NCI-H82 treated with DMSO at 0.1 percent for 48 hours (cell line): ENCODE measurements at regions not wholly inside any gene's neighbourhood (a gene's known extent, or its start where the extent isn't known, plus 50 kb on each side); places are given as distances from the start of the nearest gene placed in this dataset.

ENCODE experiments used
- DNase-seq: peaks from one replicate; lab custom pipeline; 2025; ENCODE audit not compliant: unreplicated experiment; lab: John Stamatoyannopoulos, UW

DNA sequence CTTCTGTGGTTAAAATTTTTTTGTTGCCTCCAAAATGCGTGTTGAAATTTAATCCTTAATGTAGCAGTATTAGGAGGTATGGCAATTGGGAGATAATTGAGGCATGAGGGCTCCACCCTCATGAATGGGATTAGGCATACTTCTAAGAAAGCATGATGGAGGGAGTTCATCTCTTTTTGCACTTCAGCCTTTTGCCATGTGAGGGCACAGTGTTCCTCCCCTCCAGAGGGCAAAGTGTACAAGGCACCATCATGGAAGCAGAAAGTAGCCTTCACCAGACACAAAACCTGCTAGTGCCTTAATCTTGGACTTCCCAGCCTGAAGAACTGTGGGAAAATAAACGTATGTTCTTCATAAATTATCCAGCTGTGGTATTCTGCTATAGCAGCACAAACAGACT, 429.5 kb downstream of the ZIC1 start:
- DNase-seq = no peak

DNA sequence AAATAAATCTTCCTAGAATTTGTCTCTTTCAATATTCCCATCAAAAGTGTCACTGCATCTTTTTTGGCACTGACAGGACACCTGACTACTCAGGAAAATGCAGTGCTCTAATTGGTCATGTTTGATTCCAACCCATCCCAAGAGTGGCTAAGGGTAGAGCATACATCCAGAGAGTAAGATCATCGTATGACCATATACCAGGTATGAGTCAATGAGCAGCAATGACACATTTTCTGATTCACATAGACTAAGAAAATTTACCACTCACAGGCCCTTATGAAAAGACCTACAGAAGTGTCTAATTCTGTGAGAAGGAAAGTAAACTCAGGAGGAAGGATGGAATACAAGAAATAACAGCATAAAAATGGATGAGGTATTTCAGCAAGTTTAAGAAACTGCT, 434.2 kb downstream of the ZIC1 start:
- no peak for DNase-seq

DNA sequence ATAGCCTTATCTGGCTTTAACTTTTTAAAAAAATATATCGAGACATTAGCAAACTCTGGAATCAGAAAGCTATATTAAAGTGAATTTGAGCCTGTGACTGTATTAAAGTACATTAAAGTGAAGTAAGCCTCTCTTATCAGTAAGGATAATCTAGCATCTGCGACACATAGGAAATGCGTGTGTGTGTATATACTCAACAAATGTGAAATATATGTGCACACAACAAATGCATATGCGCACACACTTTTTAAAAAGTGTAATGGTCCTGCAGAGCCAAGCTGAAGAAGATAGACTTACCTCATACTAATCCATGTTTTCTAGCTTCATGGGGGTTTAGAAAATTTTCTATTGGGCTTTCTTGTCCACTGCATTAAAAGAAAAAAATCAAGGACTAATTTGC, 437.1 kb downstream of the ZIC1 start:
- no peak for DNase-seq

DNA sequence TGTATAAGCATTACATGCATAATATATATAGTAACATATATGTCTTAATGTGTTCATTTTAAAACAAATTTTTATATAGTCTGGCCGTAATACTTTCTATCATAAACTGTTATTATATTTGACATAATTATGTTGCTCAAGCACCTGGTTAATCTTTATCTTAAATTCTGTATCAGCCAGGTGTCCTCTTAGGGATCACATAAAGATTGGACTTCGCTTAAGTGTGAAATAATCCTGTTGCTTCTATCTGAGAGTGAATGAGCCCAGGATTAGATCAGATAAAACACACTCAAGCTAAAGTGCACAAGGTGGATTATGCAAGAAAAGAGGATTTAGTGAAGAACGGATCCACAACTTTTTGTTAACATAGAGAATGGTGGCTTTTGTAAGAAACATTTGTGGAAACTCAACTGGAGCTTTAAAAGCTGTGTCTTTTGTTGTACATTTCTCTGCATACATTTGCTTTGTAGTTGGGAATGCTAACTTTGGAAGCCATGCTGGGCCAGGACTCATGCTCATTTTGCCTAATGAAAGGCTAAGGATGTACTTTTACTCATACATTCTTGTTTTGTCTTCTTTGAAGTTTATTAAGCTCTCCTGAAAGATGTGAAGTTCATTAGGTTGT, 437.8 kb downstream of the ZIC1 start:
- DNase-seq = peak; percentile 58

DNA sequence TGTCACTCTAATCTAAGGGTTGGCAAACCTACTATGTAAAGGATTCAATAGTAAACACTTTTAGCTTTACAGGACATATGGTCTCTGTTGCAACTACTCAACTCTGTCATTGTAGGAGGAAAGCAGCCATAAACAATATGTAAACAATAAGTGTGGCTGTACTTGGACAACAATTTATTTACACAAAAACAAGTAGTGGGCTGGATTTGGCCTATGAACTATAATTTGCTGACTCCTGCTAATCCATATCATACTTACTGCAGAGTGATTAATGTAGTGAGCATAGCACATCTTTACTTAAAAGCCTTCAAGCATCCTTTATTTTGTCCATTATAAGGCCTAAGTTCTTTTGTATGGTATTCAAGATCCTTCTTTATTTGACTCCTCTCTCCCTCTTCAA, 441.9 kb downstream of the ZIC1 start:
- no peak for DNase-seq

DNA sequence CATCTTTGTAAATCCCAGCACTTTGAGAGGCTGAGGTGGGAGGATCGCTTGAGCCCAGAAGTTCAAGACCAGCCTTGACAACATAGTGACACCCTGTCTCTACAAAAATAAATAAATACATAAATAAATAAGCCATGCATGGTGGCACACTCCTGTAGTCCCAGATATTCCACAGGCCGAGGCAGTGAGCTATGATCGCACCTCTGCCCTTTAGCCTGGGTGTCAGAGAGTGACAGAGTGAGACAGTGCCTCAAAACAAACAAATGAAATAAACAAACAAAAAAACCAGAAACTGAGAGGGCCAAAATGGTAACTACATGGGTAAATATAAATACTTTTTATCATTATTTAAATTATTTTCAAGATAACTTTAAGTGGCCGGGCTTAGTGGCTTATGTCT, 445.4 kb downstream of the ZIC1 start:
- no peak for DNase-seq

DNA sequence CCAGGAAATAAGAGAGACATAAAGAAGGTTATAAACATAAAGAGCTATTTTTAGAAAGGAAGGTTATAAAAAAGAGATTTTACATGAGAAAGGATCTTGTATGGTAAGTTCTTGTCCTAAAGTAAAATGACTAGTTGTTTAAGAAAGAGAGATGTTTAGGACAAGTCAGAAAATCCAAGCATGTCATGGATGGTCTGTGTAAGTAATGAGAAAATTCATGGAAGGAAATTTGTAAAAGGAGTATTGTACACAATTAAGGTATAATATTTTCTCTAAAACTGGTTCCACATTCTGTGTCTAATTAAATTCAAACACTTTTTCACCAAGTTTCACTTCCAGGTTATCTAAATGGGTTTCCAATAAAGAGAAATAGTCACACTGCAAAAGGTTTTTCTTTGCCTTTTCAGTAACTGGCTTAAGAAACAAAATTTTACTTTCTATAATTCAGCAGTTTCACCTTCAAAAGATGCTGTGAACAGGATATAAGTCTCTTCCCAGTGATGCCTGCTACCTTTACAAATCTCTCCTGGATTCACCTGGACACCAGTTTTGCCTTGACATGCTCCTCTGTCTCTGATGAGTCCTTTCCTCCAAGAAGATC, 455.7 kb downstream of the ZIC1 start:
- no peak for DNase-seq

DNA sequence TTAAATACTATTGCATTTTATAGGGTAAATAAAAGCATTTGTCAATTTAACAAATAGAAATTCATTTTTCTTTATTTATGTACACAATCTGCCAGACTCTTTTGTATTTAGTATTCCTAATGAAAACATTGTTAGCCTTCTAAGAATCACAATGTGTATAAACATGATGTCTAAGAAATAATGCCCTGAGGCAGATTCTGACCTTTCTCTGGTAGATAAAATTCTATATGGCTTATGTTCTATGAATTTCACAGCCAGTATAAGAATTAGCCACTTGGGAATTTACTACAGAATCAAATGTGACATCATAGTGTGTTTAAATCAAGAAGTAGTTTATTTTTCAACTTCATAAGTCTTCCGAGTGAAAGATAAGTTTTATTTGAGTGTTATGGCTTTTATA, 457.4 kb downstream of the ZIC1 start:
- DNase-seq = no peak

DNA sequence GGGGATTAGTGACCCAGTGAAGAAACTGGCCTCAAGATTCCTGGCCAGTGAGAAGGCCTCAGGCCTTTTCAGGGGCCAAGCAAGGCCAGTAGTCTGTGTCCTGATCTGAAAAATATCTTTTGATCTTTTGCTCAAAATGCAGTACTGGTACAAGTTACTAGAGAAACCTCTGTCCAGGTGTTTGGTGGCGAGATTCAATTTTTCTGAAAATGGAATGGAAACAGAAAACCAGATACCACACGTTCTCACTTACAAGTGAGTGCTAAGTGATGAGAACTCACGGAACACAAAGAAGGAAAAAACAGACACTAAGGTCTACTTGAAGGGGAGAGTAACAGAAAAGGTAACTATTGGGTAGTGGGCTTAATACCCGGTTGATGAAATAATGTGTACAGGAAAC, 463.4 kb downstream of the ZIC1 start:
- DNase-seq = no peak

DNA sequence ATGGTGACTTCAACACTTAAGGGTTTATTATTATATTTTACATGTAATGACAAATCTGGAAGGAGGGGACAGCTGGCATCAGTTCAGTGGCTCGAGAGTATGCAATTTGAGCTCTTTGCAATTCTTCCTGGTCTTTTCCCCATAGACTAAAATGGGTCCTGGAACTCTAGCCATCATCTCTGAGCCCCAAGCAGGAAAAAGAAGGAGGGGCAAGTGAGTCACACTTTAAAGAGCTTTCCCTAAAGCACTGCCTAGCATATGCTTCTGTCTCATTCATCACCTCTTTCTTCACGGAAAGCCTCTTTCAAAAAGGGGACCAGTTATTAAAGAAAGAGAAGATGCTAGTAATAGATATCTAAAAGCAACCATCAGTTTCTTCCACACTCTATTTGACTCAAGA, 466.3 kb downstream of the ZIC1 start:
- DNase-seq = no peak

DNA sequence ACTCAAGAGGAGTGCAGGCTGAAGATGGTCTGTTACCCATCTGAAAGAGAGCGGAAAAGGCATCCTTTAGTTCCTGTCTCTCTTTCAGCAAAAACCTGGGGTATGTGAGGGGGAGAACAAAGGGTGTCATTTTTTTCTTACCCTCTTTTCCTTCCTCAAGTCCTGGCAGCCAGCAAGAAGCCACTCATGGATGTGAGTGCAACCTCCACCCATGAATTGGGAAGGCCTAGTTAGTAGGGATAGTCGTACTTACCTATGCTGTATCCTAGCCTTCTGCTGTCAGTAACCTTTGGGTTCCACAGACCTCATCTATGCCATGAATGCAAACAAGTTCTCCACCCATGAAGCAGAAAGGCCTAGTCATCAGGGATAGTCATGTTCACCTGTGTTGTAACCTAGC, 472.8 kb downstream of the ZIC1 start:
- DNase-seq = no peak

DNA sequence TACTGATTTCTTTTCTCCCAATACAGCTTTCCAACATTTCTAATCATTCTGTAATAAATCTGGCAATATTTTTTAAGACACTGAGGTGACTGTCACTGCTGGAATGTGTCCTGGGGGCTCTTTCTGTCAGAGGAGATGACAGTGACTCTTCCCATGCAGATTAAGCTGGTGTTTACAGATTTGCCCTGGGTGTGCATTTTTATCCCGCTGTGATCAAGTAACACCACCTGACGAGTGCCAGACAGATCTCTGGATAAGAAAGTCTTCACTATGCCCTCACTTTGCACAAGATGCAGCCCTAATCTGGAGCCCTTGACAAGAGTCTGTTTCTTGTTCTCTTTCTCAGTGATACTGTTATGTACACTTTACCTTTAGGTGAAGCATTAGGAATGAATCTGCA, 477.7 kb downstream of the ZIC1 start:
- no peak for DNase-seq

DNA sequence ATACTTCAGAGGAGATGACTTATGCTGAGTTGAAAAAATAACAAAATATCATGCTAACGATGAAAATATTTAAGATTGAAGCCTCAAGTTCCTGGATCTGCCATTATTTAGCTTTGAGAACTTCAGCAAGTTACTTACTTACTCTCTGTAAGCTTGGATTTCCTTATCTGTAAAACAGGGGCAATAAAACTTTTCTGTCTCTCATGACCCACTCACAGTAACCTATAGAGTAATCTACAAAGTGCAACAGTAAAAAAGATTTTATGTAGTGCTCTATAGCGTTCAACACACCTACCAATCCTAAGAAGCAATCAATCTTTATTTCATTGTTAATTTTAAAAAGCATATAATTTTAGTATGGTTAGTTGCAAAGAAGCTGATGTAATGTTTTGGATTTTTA, 478.6 kb downstream of the ZIC1 start:
- DNase-seq = no peak

DNA sequence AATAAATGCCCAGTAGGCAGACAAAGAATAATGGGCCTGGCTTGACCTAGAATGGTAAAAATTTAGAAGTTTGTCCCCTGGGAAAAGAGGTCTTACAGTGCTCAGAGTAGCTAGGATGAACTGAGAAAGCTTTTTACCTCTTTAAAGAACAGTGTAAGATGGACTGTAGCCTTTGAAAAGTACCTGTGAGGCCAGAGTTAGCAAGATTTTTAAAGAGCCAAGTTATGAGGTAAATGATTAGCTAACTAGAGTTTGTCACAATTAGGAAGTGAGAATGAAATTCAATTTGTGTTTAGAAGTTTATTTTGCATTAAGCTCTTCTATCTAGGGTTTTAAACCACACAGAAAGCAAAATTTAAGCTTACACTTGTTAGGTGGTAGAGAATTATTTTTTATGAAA, 480.9 kb downstream of the ZIC1 start:
- DNase-seq = no peak

DNA sequence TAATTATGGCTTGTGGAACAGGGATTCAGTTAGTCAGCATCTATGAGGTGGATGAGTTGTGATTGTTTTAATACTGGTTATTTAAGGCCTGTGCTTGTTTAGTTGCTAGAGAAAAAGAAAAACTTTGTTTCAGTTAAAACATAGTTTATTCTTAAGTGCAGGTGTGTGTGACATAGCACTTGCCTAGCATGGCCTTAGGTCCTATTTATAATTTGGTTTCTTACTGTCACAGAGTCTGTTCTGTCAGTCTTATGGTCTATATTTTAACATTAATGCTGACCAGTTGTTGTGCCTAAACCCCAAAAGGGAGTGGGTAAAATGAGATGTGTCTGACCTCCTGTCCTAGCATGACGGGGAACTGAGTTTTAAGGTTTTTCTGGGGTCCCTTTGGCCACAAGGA, 486.3 kb downstream of the ZIC1 start:
- DNase-seq = no peak

DNA sequence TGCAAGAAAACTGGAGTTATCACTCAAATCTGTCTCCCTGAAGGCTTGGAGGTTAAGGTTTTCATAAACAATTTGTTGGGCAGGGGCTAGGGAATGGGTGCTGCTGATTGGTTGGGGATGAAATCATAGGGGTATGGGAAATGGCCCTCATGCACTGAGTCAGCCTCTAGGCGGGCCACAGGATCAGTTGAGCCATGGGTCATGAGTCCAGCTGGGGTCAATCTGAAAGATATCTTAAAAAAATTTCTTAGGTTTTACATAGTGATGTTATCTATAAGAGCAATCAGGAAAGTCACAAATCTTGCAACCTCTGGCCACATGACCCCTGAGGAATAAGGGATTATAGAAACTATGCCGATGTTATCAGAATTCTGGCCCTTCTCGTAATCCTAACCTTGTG, 491.7 kb downstream of the ZIC1 start:
- DNase-seq = no peak

DNA sequence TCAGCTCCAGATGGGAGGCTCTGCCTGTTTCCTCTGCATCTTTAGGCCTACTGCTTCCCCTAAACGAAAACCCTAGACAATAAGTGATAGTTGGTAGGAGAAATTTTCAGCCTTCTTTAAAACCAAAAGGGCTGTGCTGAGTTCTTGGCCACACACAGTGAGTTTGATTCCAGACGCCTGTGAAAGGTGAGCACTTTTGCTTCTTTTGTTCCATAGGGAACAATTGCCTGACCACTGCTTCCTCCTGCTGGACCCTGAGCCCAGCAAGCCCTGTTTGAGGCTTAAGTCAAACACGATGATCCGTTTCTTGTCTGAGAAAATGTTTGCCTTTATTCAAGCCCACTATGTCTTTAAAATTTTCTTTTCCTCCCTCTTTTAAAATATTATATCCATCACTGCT, 493.9 kb downstream of the ZIC1 start:
- DNase-seq = no peak

DNA sequence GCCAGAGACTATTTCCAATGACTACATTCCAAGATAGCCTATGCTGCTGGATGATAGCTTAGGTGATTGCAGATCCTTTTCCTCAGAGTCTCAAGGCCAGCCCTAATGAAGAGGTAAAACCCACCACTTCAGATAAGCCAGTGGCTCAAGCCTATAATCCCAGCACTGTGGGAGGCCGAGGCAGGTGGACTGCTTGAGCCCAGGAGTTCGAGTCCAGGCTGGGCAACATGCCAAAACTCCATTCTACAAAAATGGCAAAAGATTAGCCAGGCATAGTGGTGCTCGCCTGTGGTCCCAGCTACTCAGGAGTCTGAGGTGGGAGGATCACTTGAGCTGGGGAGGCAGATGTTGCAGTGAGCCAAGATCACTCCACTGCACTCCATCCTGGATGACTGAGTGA, 495.3 kb downstream of the ZIC1 start:
- DNase-seq = no peak

DNA sequence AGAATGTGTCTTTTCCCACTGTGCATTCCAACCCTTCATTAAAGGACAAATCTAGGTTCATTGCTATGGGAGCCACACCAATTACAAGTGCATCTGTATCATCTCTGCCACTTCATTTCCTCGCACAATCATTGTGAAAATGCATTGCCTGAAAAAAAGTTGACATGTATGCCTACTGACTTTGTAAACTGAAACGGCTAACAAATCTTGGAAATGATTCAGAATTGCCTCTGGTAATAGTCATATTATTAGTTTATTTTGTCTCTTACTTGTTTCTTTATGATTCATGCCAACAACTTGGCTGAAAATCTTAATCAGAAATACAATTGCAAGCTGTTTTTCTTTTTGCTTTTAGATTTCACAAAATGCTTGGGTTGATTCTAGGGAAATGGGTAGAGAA, 497.1 kb downstream of the ZIC1 start:
- no peak for DNase-seq

DNA sequence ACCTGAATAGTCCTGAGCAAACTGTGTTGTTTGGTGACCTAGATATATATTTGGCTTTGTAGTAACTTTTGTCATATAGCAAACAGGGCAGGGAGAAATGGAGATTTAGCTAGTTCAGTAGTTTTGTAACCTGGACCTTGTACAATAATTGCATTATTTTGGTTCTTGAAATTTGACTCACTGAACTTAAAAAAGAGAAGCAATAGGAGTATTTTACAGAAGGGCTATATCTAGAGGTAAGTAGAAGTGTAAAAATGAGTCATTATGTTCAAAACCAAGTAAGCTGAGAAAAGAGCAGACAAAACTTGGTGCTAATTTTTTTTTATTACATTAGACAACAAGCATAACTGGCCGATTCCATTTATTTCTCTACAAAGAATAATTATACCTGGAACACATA, 505.4 kb downstream of the ZIC1 start:
- no peak for DNase-seq

DNA sequence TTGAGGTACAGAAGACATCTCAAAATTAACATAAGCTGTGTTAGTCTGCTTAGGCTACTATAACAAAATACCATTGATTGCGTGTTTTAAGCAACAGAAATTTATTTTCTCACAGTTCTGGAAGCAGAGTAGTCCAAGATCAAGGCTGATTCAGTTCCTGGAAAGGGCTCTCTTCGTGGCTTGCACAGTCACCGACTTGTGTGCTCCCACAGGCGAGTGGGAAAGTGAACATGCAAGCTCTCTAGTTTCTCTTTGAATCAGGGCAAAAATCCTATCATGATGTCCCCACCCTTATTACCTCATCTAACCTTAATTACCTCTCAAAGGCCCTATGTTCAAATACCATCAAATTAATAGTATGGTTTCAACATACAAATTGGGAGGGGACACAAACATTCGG, 505.9 kb downstream of the ZIC1 start:
- no peak for DNase-seq

DNA sequence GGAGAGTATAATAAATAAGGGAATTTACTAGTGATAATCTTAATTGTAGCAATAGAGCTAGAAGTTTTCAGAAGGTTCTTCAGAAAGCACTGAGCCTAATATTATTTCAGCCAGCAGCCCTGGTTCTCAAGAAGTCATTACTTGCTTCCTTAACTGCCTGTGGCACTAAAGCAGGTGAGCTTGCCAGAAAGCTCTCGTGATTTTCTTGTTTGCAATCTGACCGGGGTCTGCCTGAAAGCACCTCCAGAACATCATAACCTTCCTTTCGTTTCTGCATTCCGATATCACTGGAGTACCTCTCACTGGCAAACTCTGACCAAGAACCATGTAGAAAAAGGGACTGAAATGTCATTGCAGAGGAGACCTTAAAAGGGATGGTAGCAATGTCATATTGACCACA, 510.3 kb downstream of the ZIC1 start:
- DNase-seq = no peak

DNA sequence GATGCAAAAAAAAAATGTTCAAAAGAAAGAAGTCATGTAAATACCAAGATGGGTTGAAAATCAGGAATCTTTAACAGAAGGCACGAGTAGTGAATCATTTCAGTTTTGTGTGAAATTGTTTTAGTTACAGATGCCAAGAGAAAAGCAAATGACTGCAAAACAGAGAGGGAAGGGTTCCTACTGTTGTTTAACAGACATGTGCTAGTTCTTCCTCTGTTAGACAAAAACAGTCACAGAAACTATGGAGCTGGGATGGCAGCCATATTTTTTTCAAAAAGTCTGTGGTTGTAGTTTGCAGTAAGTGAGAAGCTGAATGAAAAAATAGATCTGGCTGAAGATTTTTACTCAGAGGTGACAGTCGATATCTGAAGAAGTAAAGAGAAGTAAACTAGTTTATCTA, 511.9 kb downstream of the ZIC1 start:
- DNase-seq = no peak
